ENCODE measurements at regions not wholly inside any gene's neighbourhood (a gene's known extent, or its start where the extent isn't known, plus 50 kb on each side); places are given as distances from the start of the nearest gene placed in this dataset.
"Not testable (repeated sequence)": the region's sequence is repeated elsewhere in the genome, so short reads cannot be mapped to it uniquely, and the experiment has no call there.

- Histone ChIP-seq H3K4me3 (ENCODE audit: low read length) (no peak overlapping the region), H3K9ac (ENCODE audit: low read depth, low read length) (no peak overlapping the region), H3K36me3 (ENCODE audit: insufficient read depth, low read length) (no peaks in the 10 kb centered on the region), H3K27me3 (ENCODE audit: control insufficient read depth, insufficient read depth, low read length) (no peaks in the 10 kb centered on the region), H3K9me3 (replicated peaks; ENCODE audit: low read length) (no peaks in the 10 kb centered on the region), H3K4me1 (ENCODE audit: control insufficient read depth, insufficient read depth, low read length) (peaks cover 15% of the 10 kb centered on the region), H3K4me2 (ENCODE audit: low read length) (no peak overlapping the region)
Observed at GRCh38 chr7:116404389-116404788, 95.1 kb upstream of the CAV2 start.

GRCh38 chr7:116405810-116406209, 93.7 kb upstream of the CAV2 start:
- peaks cover 3% of the 10 kb centered on the region for H3K4me1 ChIP-seq (ENCODE audit: control insufficient read depth, insufficient read depth, low read length)
- no peaks in the 10 kb centered on the region for H3K9me3 ChIP-seq (replicated peaks; ENCODE audit: low read length)
- H3K36me3 ChIP-seq (ENCODE audit: insufficient read depth, low read length), result no peaks in the 10 kb centered on the region
- H3K4me3 ChIP-seq (ENCODE audit: low read length), result no peak overlapping the region
- no peak overlapping the region for H3K4me2 ChIP-seq (ENCODE audit: low read length)
- H3K9ac ChIP-seq (ENCODE audit: low read depth, low read length), result no peak overlapping the region
- no peaks in the 10 kb centered on the region for H3K27me3 ChIP-seq (ENCODE audit: control insufficient read depth, insufficient read depth, low read length)

GRCh38 chr7:116407165-116407564, 92.4 kb upstream of the CAV2 start:
- H3K27me3 ChIP-seq (ENCODE audit: control insufficient read depth, insufficient read depth, low read length), result no peaks in the 10 kb centered on the region
- H3K9ac ChIP-seq (ENCODE audit: low read depth, low read length), result no peak overlapping the region
- no peak overlapping the region for H3K4me3 ChIP-seq (ENCODE audit: low read length)
- H3K4me1 ChIP-seq (ENCODE audit: control insufficient read depth, insufficient read depth, low read length), result peaks cover 3% of the 10 kb centered on the region
- H3K36me3 ChIP-seq (ENCODE audit: insufficient read depth, low read length), result no peaks in the 10 kb centered on the region
- H3K9me3 ChIP-seq (replicated peaks; ENCODE audit: low read length), result no peaks in the 10 kb centered on the region
- no peak overlapping the region for H3K4me2 ChIP-seq (ENCODE audit: low read length)

GRCh38 chr7:116408166-116408565, 91.4 kb upstream of the CAV2 start:
- no peak overlapping the region for H3K4me2 ChIP-seq (ENCODE audit: low read length)
- peaks cover 3% of the 10 kb centered on the region for H3K4me1 ChIP-seq (ENCODE audit: control insufficient read depth, insufficient read depth, low read length)
- H3K9ac ChIP-seq (ENCODE audit: low read depth, low read length), result no peak overlapping the region
- no peaks in the 10 kb centered on the region for H3K27me3 ChIP-seq (ENCODE audit: control insufficient read depth, insufficient read depth, low read length)
- no peaks in the 10 kb centered on the region for H3K36me3 ChIP-seq (ENCODE audit: insufficient read depth, low read length)
- H3K9me3 ChIP-seq (replicated peaks; ENCODE audit: low read length), result no peaks in the 10 kb centered on the region
- H3K4me3 ChIP-seq (ENCODE audit: low read length), result no peak overlapping the region

- not testable (repeated sequence) for H3K4me3 ChIP-seq (ENCODE audit: low read length); H3K9ac ChIP-seq (ENCODE audit: low read depth, low read length); H3K36me3 ChIP-seq (ENCODE audit: insufficient read depth, low read length); H3K27me3 ChIP-seq (ENCODE audit: control insufficient read depth, insufficient read depth, low read length); H3K4me2 ChIP-seq (ENCODE audit: low read length); H3K4me1 ChIP-seq (ENCODE audit: control insufficient read depth, insufficient read depth, low read length); H3K9me3 ChIP-seq (replicated peaks; ENCODE audit: low read length)
Observed at GRCh38 chr7:116408831-116409453, 90.6 kb upstream of the CAV2 start.

- not testable (repeated sequence) for H3K4me2 ChIP-seq (ENCODE audit: low read length); H3K4me1 ChIP-seq (ENCODE audit: control insufficient read depth, insufficient read depth, low read length); H3K4me3 ChIP-seq (ENCODE audit: low read length); H3K9me3 ChIP-seq (replicated peaks; ENCODE audit: low read length); H3K27me3 ChIP-seq (ENCODE audit: control insufficient read depth, insufficient read depth, low read length); H3K36me3 ChIP-seq (ENCODE audit: insufficient read depth, low read length); H3K9ac ChIP-seq (ENCODE audit: low read depth, low read length)
Observed at GRCh38 chr7:116410694-116411093, 88.8 kb upstream of the CAV2 start.

GRCh38 chr7:116417593-116418345, 81.8 kb upstream of the CAV2 start:
- Histone ChIP-seq H3K36me3 (ENCODE audit: insufficient read depth, low read length) (no peaks in the 10 kb centered on the region), H3K9ac (ENCODE audit: low read depth, low read length) (no peak overlapping the region), H3K4me3 (ENCODE audit: low read length) (no peak overlapping the region), H3K27me3 (ENCODE audit: control insufficient read depth, insufficient read depth, low read length) (no peaks in the 10 kb centered on the region), H3K4me2 (ENCODE audit: low read length) (no peak overlapping the region), H3K4me1 (ENCODE audit: control insufficient read depth, insufficient read depth, low read length) (no peaks in the 10 kb centered on the region), H3K9me3 (replicated peaks; ENCODE audit: low read length) (no peaks in the 10 kb centered on the region)

GRCh38 chr7:116418524-116418923, 81.0 kb upstream of the CAV2 start:
- H3K4me2 ChIP-seq (ENCODE audit: low read length), result no peak overlapping the region

GRCh38 chr7:116420003-116420402, 79.5 kb upstream of the CAV2 start:
- no peaks in the 10 kb centered on the region for H3K9me3 ChIP-seq (replicated peaks; ENCODE audit: low read length)
- H3K9ac ChIP-seq (ENCODE audit: low read depth, low read length), result no peak overlapping the region
- H3K4me2 ChIP-seq (ENCODE audit: low read length), result no peak overlapping the region
- no peaks in the 10 kb centered on the region for H3K36me3 ChIP-seq (ENCODE audit: insufficient read depth, low read length)
- H3K4me3 ChIP-seq (ENCODE audit: low read length), result no peak overlapping the region
- peaks cover 10% of the 10 kb centered on the region for H3K4me1 ChIP-seq (ENCODE audit: control insufficient read depth, insufficient read depth, low read length)
- no peaks in the 10 kb centered on the region for H3K27me3 ChIP-seq (ENCODE audit: control insufficient read depth, insufficient read depth, low read length)

More at GRCh38 chr7:116418524-116418923, 81.0 kb upstream of the CAV2 start:
- Histone ChIP-seq H3K4me1 (ENCODE audit: control insufficient read depth, insufficient read depth, low read length) (peaks cover 3% of the 10 kb centered on the region), H3K27me3 (ENCODE audit: control insufficient read depth, insufficient read depth, low read length) (no peaks in the 10 kb centered on the region), H3K9me3 (replicated peaks; ENCODE audit: low read length) (no peaks in the 10 kb centered on the region), H3K9ac (ENCODE audit: low read depth, low read length) (no peak overlapping the region), H3K36me3 (ENCODE audit: insufficient read depth, low read length) (no peaks in the 10 kb centered on the region), H3K4me3 (ENCODE audit: low read length) (no peak overlapping the region)

GRCh38 chr7:116421298-116421697, 78.2 kb upstream of the CAV2 start:
- H3K9me3 ChIP-seq (replicated peaks; ENCODE audit: low read length), result no peaks in the 10 kb centered on the region
- no peaks in the 10 kb centered on the region for H3K27me3 ChIP-seq (ENCODE audit: control insufficient read depth, insufficient read depth, low read length)
- no peaks in the 10 kb centered on the region for H3K36me3 ChIP-seq (ENCODE audit: insufficient read depth, low read length)

GRCh38 chr7:116422683-116423082, 76.9 kb upstream of the CAV2 start:
- no peaks in the 10 kb centered on the region for H3K27me3 ChIP-seq (ENCODE audit: control insufficient read depth, insufficient read depth, low read length)
- no peak overlapping the region for H3K4me2 ChIP-seq (ENCODE audit: low read length)
- H3K36me3 ChIP-seq (ENCODE audit: insufficient read depth, low read length), result no peaks in the 10 kb centered on the region
- peaks cover 35% of the 10 kb centered on the region for H3K4me1 ChIP-seq (ENCODE audit: control insufficient read depth, insufficient read depth, low read length)
- H3K9ac ChIP-seq (ENCODE audit: low read depth, low read length), result no peak overlapping the region
- H3K4me3 ChIP-seq (ENCODE audit: low read length), result no peak overlapping the region
- H3K9me3 ChIP-seq (replicated peaks; ENCODE audit: low read length), result no peaks in the 10 kb centered on the region

More at GRCh38 chr7:116421298-116421697, 78.2 kb upstream of the CAV2 start:
- no peak overlapping the region for H3K4me3 ChIP-seq (ENCODE audit: low read length)
- H3K9ac ChIP-seq (ENCODE audit: low read depth, low read length), result no peak overlapping the region
- no peak overlapping the region for H3K4me2 ChIP-seq (ENCODE audit: low read length)
- H3K4me1 ChIP-seq (ENCODE audit: control insufficient read depth, insufficient read depth, low read length), result peaks cover 22% of the 10 kb centered on the region

- Histone ChIP-seq H3K27me3 (ENCODE audit: control insufficient read depth, insufficient read depth, low read length) (no peaks in the 10 kb centered on the region), H3K36me3 (ENCODE audit: insufficient read depth, low read length) (no peaks in the 10 kb centered on the region), H3K4me2 (ENCODE audit: low read length) (no peak overlapping the region), H3K9me3 (replicated peaks; ENCODE audit: low read length) (no peaks in the 10 kb centered on the region), H3K4me3 (ENCODE audit: low read length) (no peak overlapping the region), H3K4me1 (ENCODE audit: control insufficient read depth, insufficient read depth, low read length) (peaks cover 37% of the 10 kb centered on the region), H3K9ac (ENCODE audit: low read depth, low read length) (no peak overlapping the region)
Observed at GRCh38 chr7:116423499-116423898, 76.0 kb upstream of the CAV2 start.
